Naive thymus-derived CD4-positive, alpha-beta T cell (primary cell): ENCODE measurements at regions not wholly inside any gene's neighbourhood (a gene's known extent, or its start where the extent isn't known, plus 50 kb on each side); places are given as distances from the start of the nearest gene placed in this dataset.

Experiments used
- ATAC-seq: fragments of 150-1000 bp; cut with Tn5 transposase; 2 replicates; pipeline ENCODE4 v1.10.0; 2021; ENCODE audit warnings: mild to moderate bottlenecking, moderate library complexity
- CTCF ChIA-PET: fragments of 350-600 bp; sonication (Branson Sonifier 250); formaldehyde crosslinking; loops from one replicate; lab custom pipeline; 2021; ENCODE audit warnings: antibody characterized with exemption; lab: Charles Lee
- POLR2A ChIA-PET: fragments of 350-600 bp; sonication (Branson Sonifier 250); formaldehyde crosslinking; loops from one replicate; lab custom pipeline; 2021; ENCODE audit warnings: antibody characterized with exemption, inconsistent platforms; lab: Charles Lee
- DNase-seq, 9 donors: peaks; one replicate each; pipeline versions ENCODE4 v3.0.0 to v3.0.0-alpha.2; 2020 to 2022; ENCODE audit warnings: mixed read lengths in 1 of 9
- H3K27ac ChIP-seq: one replicate; pipeline ENCODE4 v1.7.0; 2013; ENCODE audit warnings: mild to moderate bottlenecking, low read depth, low read length, moderate library complexity
- H3K27me3 ChIP-seq, 2 donors: one replicate each; pipeline ENCODE4 v1.7.0; 2013; ENCODE audit warnings: low read length in 2 of 2, mild to moderate bottlenecking in 2 of 2, moderate library complexity in 2 of 2; ENCODE audit not compliant: control insufficient read depth in 2 of 2, insufficient read depth in 2 of 2
- H3K36me3 ChIP-seq, 3 experiments: 1 replicate in 2 of 3; 2 replicates in 1 of 3; pipeline ENCODE4 v1.7.0; 2013; ENCODE audit warnings: low read length in 3 of 3, mild to moderate bottlenecking in 3 of 3, moderate library complexity in 1 of 3; ENCODE audit not compliant: insufficient read depth in 3 of 3, control insufficient read depth in 2 of 3
- H3K4me1 ChIP-seq, 2 donors: one replicate each; pipeline ENCODE4 v1.7.0; 2013; ENCODE audit warnings: low read length in 2 of 2, mild to moderate bottlenecking in 2 of 2, moderate library complexity in 1 of 2; ENCODE audit not compliant: control insufficient read depth in 2 of 2, insufficient read depth in 2 of 2
- H3K4me3 ChIP-seq: 2 replicates; pipeline ENCODE4 v1.7.0; 2013; ENCODE audit warnings: mild to moderate bottlenecking, low read length
- H3K9me3 ChIP-seq, 3 experiments: 1 replicate in 2 of 3; 2 replicates in 1 of 3; pipeline ENCODE4 v1.7.0; 2013; ENCODE audit warnings: low read length in 3 of 3; ENCODE audit not compliant: control insufficient read depth in 2 of 3
- H3K27ac Mint-ChIP-seq, 9 donors: one replicate each; pipeline ENCODE4 v1.8.0; 2020 to 2022; ENCODE audit warnings: mixed read lengths in 9 of 9, mild to moderate bottlenecking in 8 of 9, moderate library complexity in 5 of 9, inconsistent platforms in 2 of 9
- H3K27me3 Mint-ChIP-seq, 5 donors: one replicate each; pipeline ENCODE4 v1.8.0; 2021 to 2022; ENCODE audit warnings: mixed read lengths in 5 of 5, mild to moderate bottlenecking in 1 of 5
- H3K36me3 Mint-ChIP-seq, 5 donors: one replicate each; pipeline ENCODE4 v1.8.0; 2020 to 2022; ENCODE audit warnings: mixed read lengths in 5 of 5, mild to moderate bottlenecking in 3 of 5, inconsistent platforms in 1 of 5
- H3K4me1 Mint-ChIP-seq, 7 donors: one replicate each; pipeline ENCODE4 v1.8.0; 2020 to 2022; ENCODE audit warnings: mixed read lengths in 7 of 7, mild to moderate bottlenecking in 3 of 7, inconsistent platforms in 1 of 7
- H3K4me3 Mint-ChIP-seq, 10 donors: one replicate each; pipeline ENCODE4 v1.8.0; 2020 to 2022; ENCODE audit warnings: mild to moderate bottlenecking in 10 of 10, mixed read lengths in 10 of 10, moderate library complexity in 6 of 10, inconsistent platforms in 2 of 10
- H3K9me3 Mint-ChIP-seq, 11 donors: one replicate each; pipeline ENCODE4 v1.8.0; 2020 to 2022; ENCODE audit warnings: mixed read lengths in 11 of 11, mild to moderate bottlenecking in 4 of 11, inconsistent platforms in 1 of 11, moderate library complexity in 1 of 11
- intact Hi-C, 2 donors: fragments of 100-400 bp; cut with micrococcal nuclease; formaldehyde crosslinking; loops; one replicate each; pipeline ENCODE4 v1.15.1; 2023

- Histone ChIP-seq H3K4me1 (no peaks in the 10 kb centered on the region), H3K27ac (no peak overlapping the region), H3K9me3 (no peaks in the 10 kb centered on the region), H3K4me3 (no peak overlapping the region), H3K36me3 (no peaks in the 10 kb centered on the region), H3K27me3 (no peaks in the 10 kb centered on the region)
- Mint-ChIP-seq H3K27me3 (peaks cover 0 to 6% (median 4%) of the 10 kb centered on the region in 5 donors), H3K36me3 (no peaks in the 10 kb centered on the region), H3K4me1 (no peaks in the 10 kb centered on the region), H3K4me3 (no peak overlapping the region), H3K27ac (no peak overlapping the region), H3K9me3 (peaks cover 0 to 3% (median 0%) of the 10 kb centered on the region in 11 donors)
- intact Hi-C loops = no loop called here
- ChIA-PET POLR2A (no interaction called here), CTCF (no interaction called here)
- ATAC-seq (no peak), DNase-seq (no peak)
Measured at GRCh38 chr2:237213315-237214022, 127.8 kb downstream of the COPS8 start.

- no peaks in the 10 kb centered on the region for H3K36me3 Mint-ChIP-seq
- peaks cover 0 to 6% (median 4%) of the 10 kb centered on the region in 5 donors for H3K27me3 Mint-ChIP-seq
- Histone ChIP-seq H3K27me3 (no peaks in the 10 kb centered on the region), H3K27ac (no peak overlapping the region), H3K4me1 (no peaks in the 10 kb centered on the region), H3K9me3 (no peaks in the 10 kb centered on the region), H3K36me3 (no peaks in the 10 kb centered on the region), H3K4me3 (no peak overlapping the region)
- H3K9me3 Mint-ChIP-seq = peaks cover 0 to 3% (median 0%) of the 10 kb centered on the region in 11 donors
- ChIA-PET POLR2A (no interaction called here), CTCF (no interaction called here)
- ATAC-seq (no peak), DNase-seq (no peak)
- intact Hi-C loops = no loop called here
- no peak overlapping the region for H3K27ac Mint-ChIP-seq
- H3K4me1 Mint-ChIP-seq = no peaks in the 10 kb centered on the region
- no peak overlapping the region for H3K4me3 Mint-ChIP-seq
Measured at GRCh38 chr2:237214030-237214675, 128.5 kb downstream of the COPS8 start.

GRCh38 chr2:237214963-237215362 is 129.3 kb downstream of the COPS8 start:
- Histone ChIP-seq H3K9me3 (no peaks in the 10 kb centered on the region), H3K4me3 (no peak overlapping the region), H3K36me3 (no peaks in the 10 kb centered on the region), H3K27ac (no peak overlapping the region), H3K4me1 (no peaks in the 10 kb centered on the region), H3K27me3 (no peaks in the 10 kb centered on the region)
- Mint-ChIP-seq H3K4me3 (no peak overlapping the region), H3K36me3 (no peaks in the 10 kb centered on the region), H3K9me3 (peaks cover 0 to 3% (median 0%) of the 10 kb centered on the region in 11 donors), H3K27me3 (peaks cover under 1 to 7% (median 2%) of the 10 kb centered on the region in 5 donors), H3K4me1 (no peaks in the 10 kb centered on the region), H3K27ac (no peak overlapping the region)
- DNase-seq (no peak), ATAC-seq (no peak)
- intact Hi-C loops = no loop called here
- ChIA-PET CTCF (no interaction called here), POLR2A (no interaction called here)

GRCh38 chr2:237217995-237218616 is 132.4 kb downstream of the COPS8 start:
- ChIA-PET POLR2A (no interaction called here), CTCF (no interaction called here)
- peaks cover 0 to 3% (median 0%) of the 10 kb centered on the region in 11 donors for H3K9me3 Mint-ChIP-seq

GRCh38 chr2:237218756-237219155 is 133.1 kb downstream of the COPS8 start:
- H3K4me3 ChIP-seq = no peak overlapping the region
- H3K9me3 Mint-ChIP-seq = peaks cover 0 to 3% (median 0%) of the 10 kb centered on the region in 11 donors
- CTCF ChIA-PET = no interaction called here
- no peaks in the 10 kb centered on the region for H3K36me3 ChIP-seq
- DNase-seq = no peak
- POLR2A ChIA-PET = no interaction called here
- no peak for ATAC-seq
- H3K4me1 ChIP-seq = no peaks in the 10 kb centered on the region
- H3K36me3 Mint-ChIP-seq = no peaks in the 10 kb centered on the region
- H3K4me3 Mint-ChIP-seq = no peak overlapping the region
- no peak overlapping the region for H3K27ac ChIP-seq
- H3K9me3 ChIP-seq = no peaks in the 10 kb centered on the region
- no peak overlapping the region for H3K27ac Mint-ChIP-seq
- no peaks in the 10 kb centered on the region for H3K27me3 ChIP-seq
- intact Hi-C loops = no loop called here
- H3K4me1 Mint-ChIP-seq = no peaks in the 10 kb centered on the region
- H3K27me3 Mint-ChIP-seq = peaks cover 4 to 19% (median 12%) of the 10 kb centered on the region in 5 donors

More at GRCh38 chr2:237217995-237218616, 132.4 kb downstream of the COPS8 start:
- Histone ChIP-seq H3K4me1 (no peaks in the 10 kb centered on the region), H3K9me3 (no peaks in the 10 kb centered on the region), H3K4me3 (no peak overlapping the region), H3K36me3 (no peaks in the 10 kb centered on the region), H3K27me3 (no peaks in the 10 kb centered on the region), H3K27ac (no peak overlapping the region)
- Mint-ChIP-seq H3K27me3 (peaks cover 4 to 19% (median 12%) of the 10 kb centered on the region in 5 donors), H3K4me3 (no peak overlapping the region), H3K36me3 (no peaks in the 10 kb centered on the region), H3K4me1 (no peaks in the 10 kb centered on the region), H3K27ac (no peak overlapping the region)
- DNase-seq = no peak
- intact Hi-C loops = no loop called here
- no peak for ATAC-seq

GRCh38 chr2:237219826-237220225 is 134.1 kb downstream of the COPS8 start:
- no peak overlapping the region for H3K4me3 Mint-ChIP-seq
- intact Hi-C loops = no loop called here
- Histone ChIP-seq H3K36me3 (no peaks in the 10 kb centered on the region), H3K9me3 (no peaks in the 10 kb centered on the region), H3K4me3 (no peak overlapping the region), H3K27me3 (no peaks in the 10 kb centered on the region), H3K27ac (no peak overlapping the region), H3K4me1 (no peaks in the 10 kb centered on the region)
- ATAC-seq = no peak
- H3K9me3 Mint-ChIP-seq = peaks cover 0 to 3% (median 0%) of the 10 kb centered on the region in 11 donors
- no peaks in the 10 kb centered on the region for H3K36me3 Mint-ChIP-seq
- peaks cover 9 to 20% (median 12%) of the 10 kb centered on the region in 5 donors for H3K27me3 Mint-ChIP-seq
- ChIA-PET CTCF (no interaction called here), POLR2A (no interaction called here)
- no peaks in the 10 kb centered on the region for H3K4me1 Mint-ChIP-seq
- DNase-seq = no peak
- H3K27ac Mint-ChIP-seq = no peak overlapping the region
